Heart left ventricle (tissue), 16 donors: ENCODE measurements at regions not wholly inside any gene's neighbourhood (a gene's known extent, or its start where the extent isn't known, plus 50 kb on each side); places are given as distances from the start of the nearest gene placed in this dataset.

ENCODE experiments used
- ATAC-seq, 4 donors: fragments of 200-7000 bp; cut with Tn5 transposase; one replicate each; pipeline ENCODE4 v1.9.1; 2020 to 2022; ENCODE audit warnings: moderate library complexity in 4 of 4, mild to moderate bottlenecking in 3 of 4, moderate number of reproducible peaks in 1 of 4
- DNase-seq, 5 donors: peaks; one replicate each; pipeline ENCODE4 v3.0.0-alpha.2; 2020
- H3K27ac ChIP-seq, 12 donors: fragments of 200-600 bp; sonication (generic) in 4 of 12; one replicate each; pipeline versions ENCODE4 v1.5.0 to v1.8.0; 2016 to 2022; ENCODE audit warnings: mild to moderate bottlenecking in 2 of 12
- H3K27me3 ChIP-seq, 9 donors: fragments of 200-600 bp; sonication (generic) in 2 of 9; one replicate each; pipeline versions ENCODE4 v1.5.1 to v1.8.0; 2016 to 2022; ENCODE audit warnings: mild to moderate bottlenecking in 3 of 9
- H3K36me3 ChIP-seq, 9 donors: fragments of 200-600 bp; sonication (generic) in 2 of 9; one replicate each; pipeline versions ENCODE4 v1.5.0 to v1.8.0; 2018 to 2022; ENCODE audit warnings: mild to moderate bottlenecking in 2 of 9
- H3K4me1 ChIP-seq, 12 donors: fragments of 200-600 bp; sonication (generic) in 4 of 12; one replicate each; pipeline versions ENCODE4 v1.5.0 to v1.8.0; 2016 to 2022; ENCODE audit warnings: mild to moderate bottlenecking in 3 of 12
- H3K4me3 ChIP-seq, 12 donors: fragments of 200-600 bp; sonication (generic) in 4 of 12; one replicate each; pipeline versions ENCODE4 v1.5.0 to v1.8.0; 2017 to 2022; ENCODE audit warnings: mild to moderate bottlenecking in 9 of 12, moderate library complexity in 4 of 12
- H3K9me3 ChIP-seq, 12 donors: fragments of 200-600 bp; sonication (generic) in 4 of 12; one replicate each; pipeline versions ENCODE4 v1.5.0 to v1.8.0; 2016 to 2022; ENCODE audit warnings: mild to moderate bottlenecking in 1 of 12
- CTCF ChIP-seq, 12 donors: fragments of 200-600 bp; sonication (generic) in 4 of 12; IDR thresholded peaks; one replicate each; pipeline versions ENCODE4 v1.5.0 to v1.8.0; 2018 to 2022; ENCODE audit warnings: antibody characterized with exemption in 12 of 12, mild to moderate bottlenecking in 5 of 12
- POLR2A ChIP-seq, 2 donors: fragments of 450-650 bp; IDR thresholded peaks; one replicate each; pipeline ENCODE4 v1.6.1; 2017; ENCODE audit warnings: antibody characterized with exemption in 2 of 2, mild to moderate bottlenecking in 2 of 2, moderate library complexity in 2 of 2
- WGBS, 4 donors: extraction: QIAGEN DNeasy Blood & Tissue Kit in 2 of 4; methylation state at CpG; one replicate each; pipeline versions ENCODE4 v1.1.5 to v1.1.7; 2013 to 2018; 5-methylcytosine and 5-hydroxymethylcytosine counted together
- intact Hi-C, 10 donors: fragments of 100-400 bp; cut with DNase I; formaldehyde crosslinking; loops; one replicate each; pipeline versions ENCODE4 v1.11.1 to v1.14.2; 2022
- donor health status: ischemic (EF 13 %, LVEDD 7.1; RV severe dilation, severe dysfunction).
- donor health status: healthy with polysubstance abuse.
- donor health status: DM: no; HTN: yes; CAD: no.
- donor health status: DM: no; HTN: no; CAD: no.
- donor health status: ischemic (EF 25% LVEDD 6.9; RV normal size, moderate dysfunction).
- donor health status: ischemic (EF 25% LVEDD 5.7; RV mildly dilated, moderate dysfunction).
- donor health status: healthy.
- donor health status: DM: yes; HTN: yes; CAD: no.
- donor health status: ischemic (EF 35%, LVEDD 5.7; RV mildly dilated, moderate dysfunction).
- donor health status: nonischemic (EF 11% LVEDD 7.7; RV severe dilation, severe dysfunction).
- donor health status: DM: yes; HTN: yes; CAD: no.
- donor health status: PGD.
- donor health status: ischemic (EF 29% LVEDD 5.4; RV normal size, mild dysfunction).
- donor health status: nonischemic (EF 23%, LVEDD 6.1; RV moderate dilation, normal function).

- Histone ChIP-seq H3K4me3 (no peak overlapping the region), H3K27ac (no peak overlapping the region), H3K36me3 (no peaks in the 10 kb centered on the region), H3K4me1 (peaks cover 0 to 26% (median 2%) of the 10 kb centered on the region in 12 donors), H3K27me3 (no peaks in the 10 kb centered on the region), H3K9me3 (no peaks in the 10 kb centered on the region)
- ATAC-seq (no peak), DNase-seq (no peak)
- TF ChIP-seq POLR2A (IDR thresholded peaks at IDR 0.05) (no peak), CTCF (IDR thresholded peaks at IDR 0.05) (no peak)
- WGBS, 4 donors = 20 to 26% (median 24%) methylated on average over 4 of the region's 4 CpGs
- intact Hi-C loops = no loop called here
Measured at GRCh38 chr2:224264259-224264658, 137.6 kb downstream of the FAM124B start.

DNA sequence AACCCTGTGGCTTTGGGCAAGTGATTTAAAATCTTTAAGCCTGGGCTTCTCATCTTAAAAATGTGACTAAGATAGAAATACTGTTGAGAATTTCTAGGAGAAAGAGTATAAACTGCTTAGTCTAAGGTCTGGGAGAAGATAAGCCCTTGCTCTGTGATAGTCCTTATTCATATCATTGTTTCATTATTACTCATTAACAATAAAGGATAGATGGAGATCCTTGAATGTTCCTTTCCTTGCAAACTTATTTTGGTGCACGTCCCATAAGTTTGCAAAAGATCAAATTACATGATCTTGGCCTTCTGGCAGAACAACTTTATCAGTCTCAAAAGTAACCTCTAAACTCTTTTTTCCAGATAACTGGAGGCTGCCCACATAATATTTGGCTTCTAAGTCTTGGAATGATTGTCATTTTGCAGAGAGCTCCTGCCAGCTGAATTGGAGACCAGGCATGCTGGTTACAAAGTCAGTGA is 138.3 kb downstream of the FAM124B start:
- WGBS, 4 donors = 37 to 53% (median 48%) methylated on average over 1 of the region's 1 CpG
- intact Hi-C loops = no loop called here
- TF ChIP-seq CTCF (IDR thresholded peaks at IDR 0.05) = no peak
- no peak for TF ChIP-seq POLR2A (IDR thresholded peaks at IDR 0.05)
- H3K9me3 ChIP-seq = no peaks in the 10 kb centered on the region
- no peak for DNase-seq
- H3K27ac ChIP-seq = no peak overlapping the region
- peaks cover 0 to 26% (median 2%) of the 10 kb centered on the region in 12 donors for H3K4me1 ChIP-seq
- no peak for ATAC-seq
- no peaks in the 10 kb centered on the region for H3K27me3 ChIP-seq
- H3K4me3 ChIP-seq = no peak overlapping the region
- H3K36me3 ChIP-seq = no peaks in the 10 kb centered on the region

- ATAC-seq (no peak), DNase-seq (no peak)
- Histone ChIP-seq H3K4me3 (no peak overlapping the region), H3K27me3 (no peaks in the 10 kb centered on the region), H3K36me3 (no peaks in the 10 kb centered on the region), H3K9me3 (no peaks in the 10 kb centered on the region), H3K27ac (no peak overlapping the region), H3K4me1 (peaks cover 0 to 23% (median 0%) of the 10 kb centered on the region in 12 donors)
- 74 to 84% (median 78%) methylated on average over 1 of the region's 1 CpG for WGBS, 4 donors
- TF ChIP-seq POLR2A (IDR thresholded peaks at IDR 0.05) = no peak
- no peak for TF ChIP-seq CTCF (IDR thresholded peaks at IDR 0.05)
- intact Hi-C loops = no loop called here
Measured at GRCh38 chr2:224261326-224261725, 140.6 kb downstream of the FAM124B start.

DNA sequence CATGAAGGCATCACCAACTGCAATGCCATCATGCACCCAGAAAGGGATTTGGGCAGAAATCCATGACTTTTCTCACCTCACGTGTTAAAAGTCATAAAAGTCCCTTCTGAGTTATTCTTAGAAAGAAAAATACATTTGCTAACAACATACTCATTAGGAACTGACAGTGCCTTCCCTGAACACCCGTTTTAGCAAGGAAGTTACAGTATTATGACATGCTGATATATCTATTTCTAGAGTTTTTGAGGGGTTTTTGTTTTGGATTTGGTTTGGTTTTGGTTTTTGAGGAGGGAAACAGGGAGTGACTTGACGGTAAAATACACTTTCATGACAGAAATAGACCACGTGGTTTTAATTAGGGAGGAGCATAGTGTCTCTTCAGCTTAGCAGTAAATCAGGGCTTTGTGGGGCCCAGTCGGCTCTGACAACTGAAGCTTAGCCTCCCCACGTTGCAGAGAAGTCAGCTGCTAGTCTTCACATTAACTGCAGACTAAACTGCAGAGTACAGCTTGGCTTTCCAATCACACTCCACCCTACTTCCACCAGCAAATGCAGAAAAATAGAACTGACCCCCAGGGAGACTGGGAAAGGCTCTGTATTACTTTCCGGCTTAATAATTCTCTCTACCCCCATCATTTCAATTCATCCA is 141.4 kb downstream of the FAM124B start:
- Histone ChIP-seq H3K27me3 (no peaks in the 10 kb centered on the region), H3K27ac (peak overlapping the region in 2 of 12 donors; percentile 24 to 28), H3K4me1 (peaks cover 0 to 23% (median 0%) of the 10 kb centered on the region in 12 donors), H3K4me3 (no peak overlapping the region), H3K36me3 (no peaks in the 10 kb centered on the region), H3K9me3 (no peaks in the 10 kb centered on the region)
- 26 to 38% (median 30%) methylated on average over 7 of the region's 7 CpGs for WGBS, 4 donors
- ATAC-seq (peak in 3 of 4 donors; percentile 49 to 52 (median 52)), DNase-seq (no peak)
- no peak for TF ChIP-seq POLR2A (IDR thresholded peaks at IDR 0.05)
- no peak for TF ChIP-seq CTCF (IDR thresholded peaks at IDR 0.05)
- intact Hi-C loops = no loop called here
